Muscle layer of colon (tissue), 2 donors: ENCODE measurements at regions not wholly inside any gene's neighbourhood (a gene's known extent, or its start where the extent isn't known, plus 50 kb on each side); places are given as distances from the start of the nearest gene placed in this dataset.
"Not testable (repeated sequence)": the region's sequence is repeated elsewhere in the genome, so short reads cannot be mapped to it uniquely, and the experiment has no call there.

Source experiments
- H3K27ac ChIP-seq: one replicate; pipeline ENCODE4 v1.7.0; 2013; ENCODE audit warnings: low read depth, mild to moderate bottlenecking, low read length, moderate library complexity
- H3K27me3 ChIP-seq, 2 donors: one replicate each; pipeline ENCODE4 v1.7.0; 2013; ENCODE audit warnings: low read length in 2 of 2, mild to moderate bottlenecking in 2 of 2; ENCODE audit not compliant: insufficient read depth in 2 of 2, control insufficient read depth in 1 of 2
- H3K36me3 ChIP-seq: one replicate; pipeline ENCODE4 v1.7.0; 2013; ENCODE audit warnings: mild to moderate bottlenecking, low read length; ENCODE audit not compliant: insufficient read depth
- H3K4me1 ChIP-seq: one replicate; pipeline ENCODE4 v1.7.0; 2013; ENCODE audit warnings: mild to moderate bottlenecking, low read length; ENCODE audit not compliant: insufficient read depth
- H3K4me3 ChIP-seq, 2 donors: one replicate each; pipeline ENCODE4 v1.7.0; 2013; ENCODE audit warnings: low read length in 2 of 2, low read depth in 1 of 2, mild to moderate bottlenecking in 1 of 2, moderate library complexity in 1 of 2
- H3K9ac ChIP-seq: one replicate; pipeline ENCODE4 v1.7.0; 2013; ENCODE audit warnings: low read length
- H3K9me3 ChIP-seq: one replicate; pipeline ENCODE4 v1.7.0; 2013; ENCODE audit warnings: mild to moderate bottlenecking, low read length
- donor health status: abdominal sarcoma.
- donor health status: Adenocarcinoma of cecum.

DNA sequence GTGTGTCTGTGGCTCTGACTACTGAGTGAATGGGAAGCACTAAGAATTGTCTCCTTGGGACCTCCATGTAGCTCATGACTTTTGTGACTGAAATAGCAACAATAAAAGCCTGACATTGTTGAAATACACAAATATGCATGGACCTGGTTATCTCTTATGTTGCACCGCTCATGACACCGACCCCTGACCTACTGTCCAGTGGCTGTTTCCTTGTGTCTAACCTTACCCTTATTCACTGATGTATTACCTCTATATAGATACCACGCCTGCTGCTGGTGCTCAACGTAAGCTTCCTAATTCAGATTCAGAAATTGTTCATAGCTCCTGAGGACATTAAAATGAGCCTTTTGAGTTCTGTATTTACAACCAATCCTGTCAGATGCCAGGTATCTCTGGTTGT is 243.4 kb upstream of the SEMA3C start:
- Histone ChIP-seq H3K4me1 (no peaks in the 10 kb centered on the region), H3K9ac (no peak overlapping the region), H3K27me3 (no peaks in the 10 kb centered on the region), H3K9me3 (no peaks in the 10 kb centered on the region), H3K4me3 (no peak overlapping the region), H3K27ac (no peak overlapping the region), H3K36me3 (no peaks in the 10 kb centered on the region)

DNA sequence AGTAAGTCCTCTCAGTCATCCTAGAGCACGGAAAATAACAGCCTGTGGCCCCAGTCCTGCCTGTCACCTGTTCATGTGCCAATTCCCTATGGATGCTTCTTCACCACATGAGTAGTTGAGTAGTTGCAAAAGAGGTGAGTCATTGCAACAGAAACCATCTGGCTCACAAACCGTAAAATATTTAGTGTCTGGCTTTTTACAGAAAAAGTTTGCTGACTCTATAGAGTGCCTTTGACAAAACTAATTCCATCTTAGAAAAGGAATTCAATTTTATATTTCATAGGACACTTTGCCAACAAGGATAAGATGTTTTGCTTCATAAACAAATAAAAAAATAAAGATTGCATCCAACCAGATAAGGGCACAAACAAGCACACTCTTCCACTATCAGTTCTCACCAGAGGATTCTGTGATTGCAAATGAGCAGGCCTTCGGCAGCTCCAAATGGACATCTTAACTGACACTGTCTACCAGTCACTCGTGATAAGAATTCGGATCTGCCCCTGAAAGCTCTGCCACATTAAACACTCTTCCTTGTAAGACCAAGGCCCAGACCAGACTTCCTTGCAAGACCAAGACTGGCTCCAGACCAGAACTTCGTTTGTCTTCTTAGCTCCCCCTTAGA is 242.7 kb upstream of the SEMA3C start:
- H3K4me1 ChIP-seq = no peaks in the 10 kb centered on the region
- no peak overlapping the region for H3K4me3 ChIP-seq
- no peak overlapping the region for H3K27ac ChIP-seq
- no peaks in the 10 kb centered on the region for H3K9me3 ChIP-seq
- no peaks in the 10 kb centered on the region for H3K27me3 ChIP-seq
- H3K36me3 ChIP-seq = no peaks in the 10 kb centered on the region
- no peak overlapping the region for H3K9ac ChIP-seq

GRCh38 chr7:81159402-81159801 is 240.6 kb upstream of the SEMA3C start:
- no peak overlapping the region for H3K9ac ChIP-seq
- H3K9me3 ChIP-seq = no peaks in the 10 kb centered on the region
- no peaks in the 10 kb centered on the region for H3K27me3 ChIP-seq
- H3K4me3 ChIP-seq = no peak overlapping the region
- no peaks in the 10 kb centered on the region for H3K4me1 ChIP-seq
- H3K36me3 ChIP-seq = no peaks in the 10 kb centered on the region
- no peak overlapping the region for H3K27ac ChIP-seq

DNA sequence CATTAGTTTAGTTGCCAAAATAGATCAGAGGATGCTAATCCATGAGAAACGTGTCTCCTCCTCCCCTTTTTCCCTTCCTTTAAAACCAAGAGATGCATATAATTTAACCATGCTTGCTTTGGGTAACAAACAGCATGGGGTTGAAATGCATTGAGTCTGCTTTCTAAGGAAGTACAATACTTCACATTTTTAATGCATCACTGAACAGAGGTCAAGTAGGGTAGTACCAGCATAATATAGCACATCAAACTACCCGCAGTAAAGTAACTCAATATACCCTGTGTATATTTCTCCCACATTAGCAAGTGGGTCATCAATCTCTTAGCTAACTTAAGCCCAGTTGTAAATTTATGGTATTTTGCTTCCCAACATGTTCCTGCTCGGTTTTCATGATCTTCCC is 239.3 kb upstream of the SEMA3C start:
- no peaks in the 10 kb centered on the region for H3K9me3 ChIP-seq
- no peaks in the 10 kb centered on the region for H3K4me1 ChIP-seq
- no peak overlapping the region for H3K9ac ChIP-seq
- no peaks in the 10 kb centered on the region for H3K36me3 ChIP-seq
- H3K27ac ChIP-seq = no peak overlapping the region
- H3K27me3 ChIP-seq = no peaks in the 10 kb centered on the region
- no peak overlapping the region for H3K4me3 ChIP-seq

DNA sequence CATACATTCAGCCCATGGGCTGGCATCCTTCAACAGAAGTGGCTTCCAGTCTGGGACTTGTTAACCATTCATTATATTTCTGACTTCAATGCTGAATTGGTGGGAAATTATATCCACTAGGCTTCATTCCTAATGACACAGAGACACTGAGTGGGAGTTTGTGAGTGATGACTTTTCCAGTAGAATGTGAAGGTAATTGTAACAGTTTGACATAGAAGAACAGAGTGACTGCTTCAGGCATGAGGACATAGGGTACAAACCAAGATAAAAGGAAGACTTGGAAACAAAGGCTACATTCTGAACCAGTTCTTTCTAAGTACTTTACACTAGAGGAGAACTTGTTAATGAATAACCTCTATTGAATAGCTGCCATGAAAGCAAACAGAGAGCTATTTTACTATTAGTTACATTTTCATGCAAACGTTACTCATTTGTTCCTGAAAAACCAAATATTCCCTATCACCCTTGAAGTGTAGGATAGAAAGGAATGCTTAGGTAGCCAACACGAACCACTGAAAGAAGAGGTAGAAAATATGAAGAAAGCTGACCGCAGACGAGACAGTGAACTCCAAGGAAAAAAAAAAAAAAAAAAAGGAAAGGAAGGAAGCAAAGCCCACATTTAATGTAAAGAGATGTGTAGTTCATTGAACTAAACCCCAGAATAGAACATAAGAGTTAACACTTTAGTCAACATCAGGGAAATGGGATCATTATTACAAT is 237.0 kb upstream of the SEMA3C start:
- Histone ChIP-seq H3K27me3 (no peaks in the 10 kb centered on the region), H3K4me3 (no peak overlapping the region), H3K4me1 (no peaks in the 10 kb centered on the region), H3K9ac (no peak overlapping the region), H3K9me3 (no peaks in the 10 kb centered on the region), H3K27ac (no peak overlapping the region), H3K36me3 (no peaks in the 10 kb centered on the region)

DNA sequence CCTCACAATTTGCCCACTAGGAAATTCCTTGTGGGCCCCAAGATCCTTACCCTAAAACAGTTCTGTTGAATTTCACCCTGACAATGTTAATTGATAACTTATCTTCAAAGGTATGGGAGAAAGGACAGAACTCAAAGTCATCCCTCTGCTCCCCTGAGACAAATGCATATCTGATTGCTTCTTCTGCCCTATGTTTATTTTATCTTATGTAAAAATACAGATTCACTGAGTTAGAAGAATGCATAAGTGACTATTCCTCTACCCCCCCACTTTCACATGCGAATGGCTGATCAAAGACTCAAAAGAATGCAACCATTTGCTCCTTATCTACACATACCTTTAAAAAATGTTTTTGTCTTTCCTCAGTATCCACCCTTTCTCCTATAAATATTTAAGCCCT is 235.7 kb upstream of the SEMA3C start:
- Histone ChIP-seq H3K9me3 (no peaks in the 10 kb centered on the region), H3K4me3 (no peak overlapping the region), H3K36me3 (no peaks in the 10 kb centered on the region), H3K27me3 (no peaks in the 10 kb centered on the region), H3K4me1 (no peaks in the 10 kb centered on the region), H3K27ac (no peak overlapping the region), H3K9ac (no peak overlapping the region)

- not testable (repeated sequence) for H3K4me1 ChIP-seq, H3K36me3 ChIP-seq, H3K4me3 ChIP-seq, H3K27ac ChIP-seq, H3K9me3 ChIP-seq, H3K9ac ChIP-seq, H3K27me3 ChIP-seq
Measured at GRCh38 chr7:81152925-81153324, 234.1 kb upstream of the SEMA3C start.

DNA sequence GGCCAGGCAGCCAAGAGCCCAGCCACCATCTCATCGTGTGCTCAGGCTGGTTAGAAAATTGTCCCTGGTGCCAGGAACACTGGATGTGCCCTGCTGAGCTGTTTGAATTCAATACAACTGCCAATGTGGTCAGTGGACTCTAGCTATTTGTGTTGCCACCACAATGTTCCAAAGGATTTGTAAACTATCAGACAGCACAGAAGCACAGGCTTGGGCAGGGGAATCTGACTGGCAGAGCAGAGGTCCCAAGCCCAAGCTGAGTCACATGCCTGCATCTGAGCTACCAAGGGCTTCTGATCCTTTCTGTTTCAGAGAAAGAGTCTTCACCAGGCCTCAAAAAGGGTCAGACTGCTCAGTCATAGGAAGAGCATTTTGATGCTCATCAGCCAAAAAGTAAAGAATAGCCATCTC is 232.1 kb upstream of the SEMA3C start:
- Histone ChIP-seq H3K36me3 (no peaks in the 10 kb centered on the region), H3K27me3 (no peaks in the 10 kb centered on the region), H3K4me3 (no peak overlapping the region), H3K9me3 (no peaks in the 10 kb centered on the region), H3K4me1 (no peaks in the 10 kb centered on the region), H3K9ac (no peak overlapping the region), H3K27ac (no peak overlapping the region)

GRCh38 chr7:81143856-81144255 is 225.0 kb upstream of the SEMA3C start:
- no peaks in the 10 kb centered on the region for H3K27me3 ChIP-seq
- H3K27ac ChIP-seq = no peak overlapping the region
- no peak overlapping the region for H3K4me3 ChIP-seq
- no peaks in the 10 kb centered on the region for H3K4me1 ChIP-seq
- H3K9me3 ChIP-seq = no peaks in the 10 kb centered on the region
- no peaks in the 10 kb centered on the region for H3K36me3 ChIP-seq
- H3K9ac ChIP-seq = no peak overlapping the region

DNA sequence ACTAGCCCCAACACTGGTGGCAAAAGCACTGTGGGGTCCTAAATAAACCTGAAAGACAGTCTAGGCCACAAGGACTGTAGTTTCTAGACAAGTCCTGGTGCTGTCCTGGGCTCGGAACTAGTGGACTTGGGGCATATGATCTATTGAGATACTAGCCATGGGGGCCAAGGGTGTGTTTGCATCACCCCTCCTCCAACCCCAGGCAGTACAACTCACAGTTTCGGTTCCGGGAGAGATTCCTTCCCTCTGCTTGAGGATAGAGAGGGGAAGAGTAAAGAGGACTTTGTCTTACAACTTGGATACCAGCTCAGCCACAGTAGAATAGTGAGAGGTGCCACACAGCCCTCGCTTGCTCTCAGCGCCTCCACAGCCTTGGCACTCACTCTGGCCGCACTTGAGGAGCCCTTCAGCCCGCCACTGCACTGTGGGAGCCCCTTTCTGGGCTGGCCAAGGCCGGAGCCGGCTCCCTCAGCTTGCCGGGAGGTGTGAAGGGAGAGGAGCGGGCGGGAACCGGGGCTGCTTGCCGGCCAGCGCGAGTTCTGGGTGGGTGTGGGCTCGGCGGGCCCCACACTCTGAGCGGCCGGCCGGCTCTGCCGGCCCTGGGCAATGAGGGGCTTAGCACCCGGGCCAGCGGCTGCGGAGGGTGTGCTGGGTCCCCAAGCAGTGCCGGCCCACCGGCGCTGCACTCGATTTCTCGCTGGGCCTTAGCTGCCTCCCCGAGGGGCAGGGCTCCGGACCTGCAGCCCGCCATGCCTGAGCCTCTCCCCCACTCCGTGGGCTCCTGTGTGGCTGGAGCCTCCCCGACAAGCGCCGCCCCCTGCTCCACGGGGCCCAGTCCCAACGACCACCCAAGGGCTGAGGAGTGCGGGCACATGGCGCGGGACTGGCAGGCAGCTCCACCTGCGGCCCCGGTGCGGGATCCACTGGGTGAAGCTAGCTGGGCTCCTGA is 222.7 kb upstream of the SEMA3C start:
- not testable (repeated sequence) for H3K27me3 ChIP-seq, H3K9me3 ChIP-seq, H3K4me1 ChIP-seq, H3K27ac ChIP-seq, H3K4me3 ChIP-seq, H3K36me3 ChIP-seq, H3K9ac ChIP-seq

GRCh38 chr7:81140775-81141174 is 221.9 kb upstream of the SEMA3C start:
- Histone ChIP-seq H3K9me3 (no peaks in the 10 kb centered on the region), H3K27me3 (no peaks in the 10 kb centered on the region), H3K4me1 (no peaks in the 10 kb centered on the region), H3K27ac (no peak overlapping the region), H3K9ac (no peak overlapping the region), H3K36me3 (no peaks in the 10 kb centered on the region), H3K4me3 (no peak overlapping the region)
